Naive thymus-derived CD4-positive, alpha-beta T cell (primary cell): ENCODE measurements at regions not wholly inside any gene's neighbourhood (a gene's known extent, or its start where the extent isn't known, plus 50 kb on each side); places are given as distances from the start of the nearest gene placed in this dataset.

Experiments used
- ATAC-seq: fragments of 150-1000 bp; cut with Tn5 transposase; 2 replicates; pipeline ENCODE4 v1.10.0; 2021; ENCODE audit warnings: mild to moderate bottlenecking, moderate library complexity
- CTCF ChIA-PET: fragments of 350-600 bp; sonication (Branson Sonifier 250); formaldehyde crosslinking; loops from one replicate; lab custom pipeline; 2021; ENCODE audit warnings: antibody characterized with exemption; lab: Charles Lee
- POLR2A ChIA-PET: fragments of 350-600 bp; sonication (Branson Sonifier 250); formaldehyde crosslinking; loops from one replicate; lab custom pipeline; 2021; ENCODE audit warnings: antibody characterized with exemption, inconsistent platforms; lab: Charles Lee
- DNase-seq, 9 donors: peaks; one replicate each; pipeline versions ENCODE4 v3.0.0 to v3.0.0-alpha.2; 2020 to 2022; ENCODE audit warnings: mixed read lengths in 1 of 9
- H3K27ac ChIP-seq: one replicate; pipeline ENCODE4 v1.7.0; 2013; ENCODE audit warnings: mild to moderate bottlenecking, low read depth, low read length, moderate library complexity
- H3K27me3 ChIP-seq, 2 donors: one replicate each; pipeline ENCODE4 v1.7.0; 2013; ENCODE audit warnings: low read length in 2 of 2, mild to moderate bottlenecking in 2 of 2, moderate library complexity in 2 of 2; ENCODE audit not compliant: control insufficient read depth in 2 of 2, insufficient read depth in 2 of 2
- H3K36me3 ChIP-seq, 3 experiments: 1 replicate in 2 of 3; 2 replicates in 1 of 3; pipeline ENCODE4 v1.7.0; 2013; ENCODE audit warnings: low read length in 3 of 3, mild to moderate bottlenecking in 3 of 3, moderate library complexity in 1 of 3; ENCODE audit not compliant: insufficient read depth in 3 of 3, control insufficient read depth in 2 of 3
- H3K4me1 ChIP-seq, 2 donors: one replicate each; pipeline ENCODE4 v1.7.0; 2013; ENCODE audit warnings: low read length in 2 of 2, mild to moderate bottlenecking in 2 of 2, moderate library complexity in 1 of 2; ENCODE audit not compliant: control insufficient read depth in 2 of 2, insufficient read depth in 2 of 2
- H3K4me3 ChIP-seq: 2 replicates; pipeline ENCODE4 v1.7.0; 2013; ENCODE audit warnings: mild to moderate bottlenecking, low read length
- H3K9me3 ChIP-seq, 3 experiments: 1 replicate in 2 of 3; 2 replicates in 1 of 3; pipeline ENCODE4 v1.7.0; 2013; ENCODE audit warnings: low read length in 3 of 3; ENCODE audit not compliant: control insufficient read depth in 2 of 3
- H3K27ac Mint-ChIP-seq, 9 donors: one replicate each; pipeline ENCODE4 v1.8.0; 2020 to 2022; ENCODE audit warnings: mixed read lengths in 9 of 9, mild to moderate bottlenecking in 8 of 9, moderate library complexity in 5 of 9, inconsistent platforms in 2 of 9
- H3K27me3 Mint-ChIP-seq, 5 donors: one replicate each; pipeline ENCODE4 v1.8.0; 2021 to 2022; ENCODE audit warnings: mixed read lengths in 5 of 5, mild to moderate bottlenecking in 1 of 5
- H3K36me3 Mint-ChIP-seq, 5 donors: one replicate each; pipeline ENCODE4 v1.8.0; 2020 to 2022; ENCODE audit warnings: mixed read lengths in 5 of 5, mild to moderate bottlenecking in 3 of 5, inconsistent platforms in 1 of 5
- H3K4me1 Mint-ChIP-seq, 7 donors: one replicate each; pipeline ENCODE4 v1.8.0; 2020 to 2022; ENCODE audit warnings: mixed read lengths in 7 of 7, mild to moderate bottlenecking in 3 of 7, inconsistent platforms in 1 of 7
- H3K4me3 Mint-ChIP-seq, 10 donors: one replicate each; pipeline ENCODE4 v1.8.0; 2020 to 2022; ENCODE audit warnings: mild to moderate bottlenecking in 10 of 10, mixed read lengths in 10 of 10, moderate library complexity in 6 of 10, inconsistent platforms in 2 of 10
- H3K9me3 Mint-ChIP-seq, 11 donors: one replicate each; pipeline ENCODE4 v1.8.0; 2020 to 2022; ENCODE audit warnings: mixed read lengths in 11 of 11, mild to moderate bottlenecking in 4 of 11, inconsistent platforms in 1 of 11, moderate library complexity in 1 of 11
- intact Hi-C, 2 donors: fragments of 100-400 bp; cut with micrococcal nuclease; formaldehyde crosslinking; loops; one replicate each; pipeline ENCODE4 v1.15.1; 2023

DNA sequence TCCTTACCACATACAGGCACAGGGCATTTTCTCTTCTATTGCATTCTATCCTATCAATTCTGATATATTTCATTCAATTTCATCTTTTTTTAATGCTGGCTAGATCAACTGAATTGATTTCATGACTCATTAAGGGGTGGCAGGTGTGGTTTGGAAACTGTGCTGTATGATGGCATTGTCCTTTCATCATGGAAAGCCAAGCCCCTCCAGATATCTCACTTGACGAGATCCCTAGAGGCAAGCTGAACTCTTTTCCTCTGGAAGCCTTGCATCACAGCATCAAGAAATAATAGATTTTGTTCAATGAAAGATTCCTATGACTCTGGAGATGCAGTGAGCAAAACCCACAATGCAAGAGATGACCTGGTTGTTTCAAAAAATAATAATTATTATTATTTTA lies 401.2 kb downstream of the PREX1 start:
- POLR2A ChIA-PET: no interaction called here
- Mint-ChIP-seq H3K4me1 (peaks cover 4 to 11% (median 9%) of the 10 kb centered on the region in 7 donors), H3K9me3 (peaks cover 0 to 14% (median 7%) of the 10 kb centered on the region in 11 donors), H3K4me3 (no peak overlapping the region), H3K27ac (no peak overlapping the region), H3K36me3 (no peaks in the 10 kb centered on the region), H3K27me3 (peaks cover 0 to 29% (median 22%) of the 10 kb centered on the region in 5 donors)
- Histone ChIP-seq H3K27me3 (no peaks in the 10 kb centered on the region), H3K27ac (no peak overlapping the region), H3K4me1 (no peaks in the 10 kb centered on the region), H3K36me3 (no peaks in the 10 kb centered on the region), H3K9me3 (peaks cover 0 to under 1% (median 0%) of the 10 kb centered on the region in 3 experiments), H3K4me3 (no peak overlapping the region)
- intact Hi-C loops: no loop called here
- DNase-seq (no peak), ATAC-seq (no peak)
- CTCF ChIA-PET: no interaction called here

DNA sequence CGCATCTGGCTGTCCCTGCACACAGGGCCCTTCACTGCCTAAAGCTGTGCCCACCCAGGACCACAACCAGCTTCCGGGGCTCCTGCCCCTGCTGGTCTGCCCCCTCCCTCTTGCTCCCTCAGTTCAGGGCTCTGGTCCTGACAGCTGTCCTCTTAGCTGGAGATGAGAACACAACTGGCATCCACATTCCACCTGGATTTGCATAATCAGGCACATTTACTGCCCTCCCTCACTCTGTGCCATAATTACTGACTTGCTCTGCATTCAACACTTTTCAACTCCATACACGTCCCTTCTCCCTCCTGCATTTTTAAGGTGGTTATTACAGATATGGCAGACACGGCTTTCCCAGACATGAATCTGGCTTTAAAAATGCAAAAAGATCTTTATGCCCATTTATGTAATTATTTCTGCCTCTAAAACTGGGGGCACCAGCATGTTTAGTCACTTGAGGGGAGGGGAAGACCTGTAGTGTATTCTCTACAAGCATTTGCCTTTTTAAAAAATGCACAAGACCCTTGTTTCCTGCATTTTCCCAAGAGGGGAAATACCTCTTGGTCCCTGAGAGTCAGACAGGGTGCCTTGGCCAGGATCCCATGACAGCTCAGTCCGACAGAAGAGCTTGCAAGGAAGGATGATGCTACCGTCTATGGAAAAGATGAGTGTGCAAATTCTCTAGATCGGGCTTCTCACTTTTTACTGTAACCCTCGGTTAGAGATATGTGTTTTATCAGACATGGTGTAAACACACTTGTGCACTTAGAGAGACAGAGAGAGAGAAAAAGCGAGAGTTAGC lies 401.8 kb downstream of the PREX1 start:
- Mint-ChIP-seq H3K9me3 (peaks cover 0 to 9% (median 4%) of the 10 kb centered on the region in 11 donors), H3K27ac (no peak overlapping the region), H3K4me1 (peaks cover 0 to 5% (median 4%) of the 10 kb centered on the region in 7 donors), H3K4me3 (no peak overlapping the region), H3K36me3 (no peaks in the 10 kb centered on the region), H3K27me3 (peaks cover under 1 to 29% (median 22%) of the 10 kb centered on the region in 5 donors)
- Histone ChIP-seq H3K4me3 (no peak overlapping the region), H3K36me3 (no peaks in the 10 kb centered on the region), H3K9me3 (no peaks in the 10 kb centered on the region), H3K4me1 (no peaks in the 10 kb centered on the region), H3K27ac (no peak overlapping the region), H3K27me3 (no peaks in the 10 kb centered on the region)
- ATAC-seq (no peak), DNase-seq (no peak)
- ChIA-PET CTCF (no interaction called here), POLR2A (no interaction called here)
- intact Hi-C loops: no loop called here

DNA sequence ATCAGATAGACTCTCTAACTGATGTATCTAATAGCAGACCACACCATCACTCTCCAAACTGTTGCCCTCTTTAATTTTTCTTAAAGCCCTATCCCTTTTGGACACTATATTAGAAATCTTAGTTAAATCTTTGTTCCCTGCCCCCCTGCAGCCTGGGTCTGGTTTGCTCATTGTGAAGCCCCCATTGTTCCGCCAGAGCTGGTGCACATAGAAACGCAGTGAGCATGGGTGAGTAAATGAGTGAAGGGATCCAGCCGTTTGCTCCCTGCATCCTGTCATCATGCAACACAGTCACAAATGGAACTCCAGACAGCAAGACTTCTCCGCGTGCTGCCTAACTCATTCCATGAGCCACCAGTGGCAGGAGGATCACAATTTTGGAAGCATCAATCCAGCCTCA lies 402.5 kb downstream of the PREX1 start:
- Histone ChIP-seq H3K27me3 (no peaks in the 10 kb centered on the region), H3K36me3 (no peaks in the 10 kb centered on the region), H3K4me1 (no peaks in the 10 kb centered on the region), H3K9me3 (no peaks in the 10 kb centered on the region), H3K27ac (no peak overlapping the region), H3K4me3 (no peak overlapping the region)
- H3K36me3 Mint-ChIP-seq: no peaks in the 10 kb centered on the region
- DNase-seq: no peak
- H3K4me1 Mint-ChIP-seq: no peaks in the 10 kb centered on the region
- H3K4me3 Mint-ChIP-seq: no peak overlapping the region
- H3K9me3 Mint-ChIP-seq: peaks cover 0 to 9% (median 0%) of the 10 kb centered on the region in 11 donors
- ChIA-PET CTCF (no interaction called here), POLR2A (no interaction called here)
- ATAC-seq: no peak
- intact Hi-C loops: no loop called here
- H3K27ac Mint-ChIP-seq: no peak overlapping the region
- H3K27me3 Mint-ChIP-seq: peaks cover 2 to 29% (median 22%) of the 10 kb centered on the region in 5 donors

DNA sequence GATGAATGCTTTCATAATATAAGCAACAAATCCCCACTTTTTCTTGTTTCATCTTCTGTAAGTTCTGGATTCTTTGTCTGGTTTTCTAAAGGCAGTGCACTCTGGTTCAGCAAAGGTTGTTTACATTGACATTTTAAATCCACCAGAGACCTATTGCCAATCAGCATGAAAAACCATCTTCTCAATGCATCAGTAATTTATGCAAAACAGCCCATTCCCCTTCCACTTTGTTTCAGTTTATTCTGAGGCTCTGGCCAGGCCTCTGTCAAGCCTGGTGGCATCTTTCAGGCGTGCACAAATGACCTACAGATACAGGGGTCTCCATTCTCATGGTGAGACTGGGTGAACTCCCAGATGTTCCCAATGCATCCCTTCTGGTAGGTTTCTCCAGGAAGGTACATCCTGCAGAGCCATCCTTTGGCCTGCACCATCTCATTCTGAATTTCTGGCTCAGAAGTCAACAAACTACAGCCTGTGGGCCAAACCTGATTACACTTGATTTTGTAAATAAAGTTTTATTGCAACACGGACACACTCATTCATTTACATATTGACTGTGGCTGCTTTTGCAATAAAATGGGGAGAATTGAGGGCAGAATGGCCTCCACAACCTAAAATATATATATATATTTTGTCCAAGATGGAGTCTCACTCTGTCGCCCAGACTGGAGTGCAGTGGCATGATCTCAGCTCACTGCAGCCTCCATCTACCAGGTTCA lies 405.4 kb downstream of the PREX1 start:
- peaks cover 0 to 5% (median 0%) of the 10 kb centered on the region in 11 donors for H3K9me3 Mint-ChIP-seq
- H3K27ac Mint-ChIP-seq: no peak overlapping the region
- ChIA-PET POLR2A (no interaction called here), CTCF (no interaction called here)
- H3K27me3 ChIP-seq: no peaks in the 10 kb centered on the region
- H3K27ac ChIP-seq: no peak overlapping the region
- H3K4me3 ChIP-seq: no peak overlapping the region
- no peak for ATAC-seq
- H3K9me3 ChIP-seq: no peaks in the 10 kb centered on the region
- H3K36me3 ChIP-seq: no peaks in the 10 kb centered on the region
- H3K4me1 Mint-ChIP-seq: no peaks in the 10 kb centered on the region
- intact Hi-C loops: no loop called here
- H3K36me3 Mint-ChIP-seq: no peaks in the 10 kb centered on the region
- no peaks in the 10 kb centered on the region for H3K4me1 ChIP-seq
- H3K27me3 Mint-ChIP-seq: peaks cover 8 to 38% (median 32%) of the 10 kb centered on the region in 5 donors
- H3K4me3 Mint-ChIP-seq: no peak overlapping the region
- DNase-seq: no peak

DNA sequence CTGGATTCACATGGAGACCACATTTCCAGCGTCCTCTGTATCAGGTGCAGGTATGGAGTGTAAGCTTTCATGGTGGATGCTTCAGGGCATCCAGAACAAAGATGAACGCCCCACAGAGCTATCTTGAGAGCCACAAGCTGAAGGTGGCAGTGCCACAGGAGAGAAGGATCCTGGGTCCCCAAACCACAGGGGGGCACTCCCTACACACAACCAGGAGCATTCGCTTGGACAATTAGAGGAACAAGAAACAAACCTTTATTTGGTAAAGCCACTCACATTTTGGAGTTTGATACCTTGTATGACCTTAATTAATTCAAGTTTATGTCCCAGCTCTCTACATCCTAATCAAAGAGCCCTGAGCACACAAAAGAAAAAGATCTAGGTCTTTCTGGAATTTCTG lies 406.3 kb downstream of the PREX1 start:
- Mint-ChIP-seq H3K4me3 (no peak overlapping the region), H3K27me3 (peaks cover 8 to 39% (median 30%) of the 10 kb centered on the region in 5 donors), H3K4me1 (no peaks in the 10 kb centered on the region), H3K27ac (no peak overlapping the region), H3K9me3 (peaks cover 0 to 2% (median 0%) of the 10 kb centered on the region in 11 donors), H3K36me3 (no peaks in the 10 kb centered on the region)
- no peaks in the 10 kb centered on the region for H3K27me3 ChIP-seq
- DNase-seq (no peak), ATAC-seq (no peak)
- H3K4me3 ChIP-seq: no peak overlapping the region
- intact Hi-C loops: no loop called here
- no peaks in the 10 kb centered on the region for H3K36me3 ChIP-seq
- CTCF ChIA-PET: no interaction called here
- POLR2A ChIA-PET: no interaction called here
- no peak overlapping the region for H3K27ac ChIP-seq
- H3K4me1 ChIP-seq: no peaks in the 10 kb centered on the region
- H3K9me3 ChIP-seq: no peaks in the 10 kb centered on the region

DNA sequence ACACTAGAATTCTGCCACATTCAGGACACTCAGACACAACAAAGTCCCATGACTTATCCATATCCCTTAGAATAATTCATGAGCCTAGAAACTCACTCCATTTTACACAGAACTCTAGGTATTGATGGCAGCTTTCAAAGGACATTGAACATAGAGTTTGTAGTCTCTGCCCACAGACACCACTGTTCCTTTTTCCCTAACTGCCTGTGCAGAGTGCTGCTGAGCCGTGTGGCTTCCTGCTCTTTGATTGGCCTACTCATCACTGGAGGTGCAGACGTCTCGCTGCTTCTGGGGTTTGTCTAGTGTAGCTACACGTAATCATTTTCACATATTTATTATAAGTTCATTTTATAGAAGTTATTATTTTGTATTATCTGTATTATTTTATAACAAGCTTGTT lies 407.6 kb downstream of the PREX1 start:
- intact Hi-C loops: no loop called here
- H3K27me3 ChIP-seq: no peaks in the 10 kb centered on the region
- Mint-ChIP-seq H3K9me3 (no peaks in the 10 kb centered on the region), H3K27ac (no peak overlapping the region), H3K36me3 (no peaks in the 10 kb centered on the region), H3K27me3 (peaks cover 11 to 28% (median 24%) of the 10 kb centered on the region in 5 donors), H3K4me1 (no peaks in the 10 kb centered on the region), H3K4me3 (no peak overlapping the region)
- H3K4me1 ChIP-seq: no peaks in the 10 kb centered on the region
- H3K4me3 ChIP-seq: no peak overlapping the region
- no peaks in the 10 kb centered on the region for H3K36me3 ChIP-seq
- ATAC-seq: no peak
- POLR2A ChIA-PET: no interaction called here
- H3K9me3 ChIP-seq: no peaks in the 10 kb centered on the region
- CTCF ChIA-PET: no interaction called here
- no peak for DNase-seq
- H3K27ac ChIP-seq: no peak overlapping the region
